ENCODE measurements at regions not wholly inside any gene's neighbourhood (a gene's known extent, or its start where the extent isn't known, plus 50 kb on each side); places are given as distances from the start of the nearest gene placed in this dataset.

DNA sequence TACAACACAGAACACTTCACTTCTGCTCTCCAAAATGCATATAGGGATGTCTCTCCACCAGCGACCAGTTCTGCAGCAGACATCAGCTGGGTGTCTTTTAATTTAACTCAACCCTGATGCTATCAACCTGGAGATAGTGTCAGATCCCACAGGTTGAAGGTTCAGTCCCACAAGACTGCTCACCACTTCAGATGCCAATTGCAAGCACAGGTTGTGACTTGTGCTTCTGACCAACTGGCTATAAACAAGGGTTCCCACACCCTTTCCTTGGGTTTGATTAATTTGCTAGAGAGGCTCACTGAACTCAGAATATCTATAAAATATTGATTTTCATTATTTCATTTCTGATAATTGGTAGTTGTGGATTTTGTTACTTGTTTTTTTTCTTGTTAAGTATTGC lies 177.4 kb upstream of the HS3ST1 start:
- TF ChIP-seq, protein P1, sequence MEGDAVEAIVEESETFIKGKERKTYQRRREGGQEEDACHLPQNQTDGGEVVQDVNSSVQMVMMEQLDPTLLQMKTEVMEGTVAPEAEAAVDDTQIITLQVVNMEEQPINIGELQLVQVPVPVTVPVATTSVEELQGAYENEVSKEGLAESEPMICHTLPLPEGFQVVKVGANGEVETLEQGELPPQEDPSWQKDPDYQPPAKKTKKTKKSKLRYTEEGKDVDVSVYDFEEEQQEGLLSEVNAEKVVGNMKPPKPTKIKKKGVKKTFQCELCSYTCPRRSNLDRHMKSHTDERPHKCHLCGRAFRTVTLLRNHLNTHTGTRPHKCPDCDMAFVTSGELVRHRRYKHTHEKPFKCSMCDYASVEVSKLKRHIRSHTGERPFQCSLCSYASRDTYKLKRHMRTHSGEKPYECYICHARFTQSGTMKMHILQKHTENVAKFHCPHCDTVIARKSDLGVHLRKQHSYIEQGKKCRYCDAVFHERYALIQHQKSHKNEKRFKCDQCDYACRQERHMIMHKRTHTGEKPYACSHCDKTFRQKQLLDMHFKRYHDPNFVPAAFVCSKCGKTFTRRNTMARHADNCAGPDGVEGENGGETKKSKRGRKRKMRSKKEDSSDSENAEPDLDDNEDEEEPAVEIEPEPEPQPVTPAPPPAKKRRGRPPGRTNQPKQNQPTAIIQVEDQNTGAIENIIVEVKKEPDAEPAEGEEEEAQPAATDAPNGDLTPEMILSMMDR (IDR thresholded peaks at IDR 0.05) = no peak
- TF ChIP-seq POLR2A (IDR thresholded peaks at IDR 0.05) = no peak
